ENCODE measurements at regions not wholly inside any gene's neighbourhood (a gene's known extent, or its start where the extent isn't known, plus 50 kb on each side); places are given as distances from the start of the nearest gene placed in this dataset.

DNA sequence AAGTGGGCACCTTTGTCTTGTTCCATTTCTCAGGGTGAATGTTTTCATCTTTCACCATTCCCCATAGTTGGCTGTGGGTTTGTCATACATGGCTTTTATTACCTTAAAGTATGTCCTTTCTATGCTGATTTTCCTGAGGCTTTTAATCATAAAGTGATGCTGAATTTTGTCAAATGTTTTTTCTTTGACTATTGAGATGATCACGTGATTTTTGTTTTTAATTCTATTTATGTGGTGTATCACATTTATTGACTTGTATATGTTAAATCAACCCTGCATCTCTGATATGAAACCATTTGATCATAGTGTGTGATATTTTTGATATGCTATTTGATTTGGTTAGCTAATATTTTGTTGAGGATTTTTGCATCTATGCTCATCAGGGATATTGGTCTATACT is 216.4 kb upstream of the FAT3 start:
- TF ChIP-seq CTCF (IDR thresholded peaks at IDR 0.05; ENCODE audit: low read depth, low read length) (no peak), EZH2phosphoT487 (IDR thresholded peaks at IDR 0.05; ENCODE audit: low read depth) (no peak)
